ENCODE measurements at regions not wholly inside any gene's neighbourhood (a gene's known extent, or its start where the extent isn't known, plus 50 kb on each side); places are given as distances from the start of the nearest gene placed in this dataset.

DNA sequence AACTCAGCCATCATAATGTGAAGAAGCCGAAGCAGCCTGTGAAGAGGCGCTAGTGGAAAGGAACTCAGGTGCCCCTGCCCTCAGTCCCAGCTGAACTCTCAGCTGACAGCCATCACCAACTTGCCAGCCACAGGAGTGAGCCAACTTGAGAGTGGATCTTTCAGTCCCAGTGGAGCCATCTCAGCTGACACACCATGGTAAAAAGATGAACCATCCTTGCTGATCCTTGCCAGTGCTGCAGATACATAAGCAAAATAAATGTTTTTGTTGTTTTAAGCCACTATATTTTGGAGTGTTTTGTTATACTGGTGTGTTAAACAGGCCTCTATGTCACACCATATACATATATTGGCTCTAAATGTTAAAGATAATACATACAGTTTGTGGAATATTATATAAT lies 195.8 kb upstream of the SPRED2 start:
- TF ChIP-seq EP300 (IDR thresholded peaks at IDR 0.05) (no peak), CTCF (IDR thresholded peaks at IDR 0.05) (no peak)

Data from suprapubic skin (tissue), 3 donors.